ENCODE measurements at regions not wholly inside any gene's neighbourhood (a gene's known extent, or its start where the extent isn't known, plus 50 kb on each side); places are given as distances from the start of the nearest gene placed in this dataset.

- Histone ChIP-seq H3K9ac (ENCODE audit: low read length) (no peak overlapping the region), H3K4me1 (ENCODE audit: control insufficient read depth in 1 of 2, insufficient read depth in 2 of 2, low read length in 2 of 2) (peaks cover 0 to 8% of the 10 kb centered on the region in 2 experiments; a peak in 1 of 4 replicates), H3K27me3 (ENCODE audit: insufficient read depth, low read length) (no peaks in the 10 kb centered on the region), H2AFZ (ENCODE audit: low read depth, low read length, poor library complexity, severe bottlenecking) (no peak overlapping the region), H3K27ac (ENCODE audit: low read depth, low read length) (no peak overlapping the region), H3K4me3 (replicated peaks in 1 of 2; ENCODE audit: low read depth in 1 of 2, low read length in 2 of 2) (no peak overlapping the region), H4K20me1 (ENCODE audit: insufficient read depth) (no peaks in the 10 kb centered on the region), H3K9me3 (ENCODE audit: control insufficient read depth in 1 of 2, insufficient read depth in 1 of 2, low read depth in 1 of 2, low read length in 2 of 2) (no peaks in the 10 kb centered on the region), H3K36me3 (ENCODE audit: control insufficient read depth in 1 of 2, insufficient read depth in 2 of 2, low read length in 2 of 2) (no peaks in the 10 kb centered on the region), H3K79me2 (ENCODE audit: insufficient read depth, low read length) (no peaks in the 10 kb centered on the region), H3K9me2 (ENCODE audit: insufficient read depth) (no peaks in the 10 kb centered on the region), H3K4me2 (ENCODE audit: low read length) (no peak overlapping the region)
- ATAC-seq (no peak), DNase-seq (ENCODE audit: low read depth, low spot score) (no peak)
- ChIA-PET POLR2A (no interaction called here), CTCF (no interaction called here), RAD21 (ENCODE audit: low non-redundant PET in 1 of 2, low total read pairs in 2 of 2, uncharacterized antibody in 2 of 2, unreplicated experiment in 2 of 2) (no interaction called here)
- no TSS peak for BruUV-seq (replicated peaks)
- intact Hi-C loops (cut with micrococcal nuclease) = no loop called here
- TF ChIP-seq FOSL1 (IDR thresholded peaks at IDR 0.05; ENCODE audit: low read depth) (peak; percentile 6; the same call in 1 of the 2 replicates), TCF7L2 (IDR thresholded peaks at IDR 0.05; ENCODE audit: borderline replicate concordance, extremely low read depth, insufficient read depth, insufficient read length) (no peak)
These were observed 230.2 kb downstream of the MID1 start for GRCh38 chrX:10390187-10390586.

- no peak overlapping the region for H3K4me3 ChIP-seq (replicated peaks in 1 of 2; ENCODE audit: low read depth in 1 of 2, low read length in 2 of 2)
- H3K4me1 ChIP-seq (ENCODE audit: control insufficient read depth in 1 of 2, insufficient read depth in 2 of 2, low read length in 2 of 2) = no peaks in the 10 kb centered on the region
- H2AFZ ChIP-seq (ENCODE audit: low read depth, low read length, poor library complexity, severe bottlenecking) = no peak overlapping the region
- no peaks in the 10 kb centered on the region for H3K27me3 ChIP-seq (ENCODE audit: insufficient read depth, low read length)
- RAD21 ChIA-PET (ENCODE audit: low non-redundant PET in 1 of 2, low total read pairs in 2 of 2, uncharacterized antibody in 2 of 2, unreplicated experiment in 2 of 2) = no interaction called here
- ATAC-seq = no peak
- no peaks in the 10 kb centered on the region for H4K20me1 ChIP-seq (ENCODE audit: insufficient read depth)
- no peaks in the 10 kb centered on the region for H3K9me2 ChIP-seq (ENCODE audit: insufficient read depth)
- no peaks in the 10 kb centered on the region for H3K36me3 ChIP-seq (ENCODE audit: control insufficient read depth in 1 of 2, insufficient read depth in 2 of 2, low read length in 2 of 2)
- H3K4me2 ChIP-seq (ENCODE audit: low read length) = no peak overlapping the region
- H3K79me2 ChIP-seq (ENCODE audit: insufficient read depth, low read length) = no peaks in the 10 kb centered on the region
- no peak for DNase-seq (ENCODE audit: low read depth, low spot score)
- POLR2A ChIA-PET = no interaction called here
- H3K9ac ChIP-seq (ENCODE audit: low read length) = no peak overlapping the region
- intact Hi-C loops (cut with micrococcal nuclease) = no loop called here
- H3K9me3 ChIP-seq (ENCODE audit: control insufficient read depth in 1 of 2, insufficient read depth in 1 of 2, low read depth in 1 of 2, low read length in 2 of 2) = no peaks in the 10 kb centered on the region
- CTCF ChIA-PET = no interaction called here
- H3K27ac ChIP-seq (ENCODE audit: low read depth, low read length) = no peak overlapping the region
- BruUV-seq (replicated peaks) = no TSS peak
- no peak for TF ChIP-seq REST (IDR thresholded peaks at IDR 0.05; ENCODE audit: low read depth)
- TF ChIP-seq ZNF274 (IDR thresholded peaks at IDR 0.05; ENCODE audit: low read depth, low read length) = no peak
- TF ChIP-seq ELF1 (IDR thresholded peaks at IDR 0.05; ENCODE audit: borderline replicate concordance, low read depth) = no peak
- TF ChIP-seq SIN3A (IDR thresholded peaks at IDR 0.05; ENCODE audit: low read depth) = no peak
- TF ChIP-seq RAD21 (IDR thresholded peaks at IDR 0.05; ENCODE audit: low read depth) = no peak
- no peak for TF ChIP-seq EZH2 (IDR thresholded peaks at IDR 0.05)
- TF ChIP-seq ATF3 (IDR thresholded peaks at IDR 0.05) = no peak
- no peak for TF ChIP-seq SRF (IDR thresholded peaks at IDR 0.05; ENCODE audit: low read depth)
- no peak for TF ChIP-seq CTCF (IDR thresholded peaks at IDR 0.05 in 2 of 3, conservative IDR thresholded peaks at IDR 0.05 in 1 of 3; ENCODE audit: borderline replicate concordance in 1 of 3, insufficient read depth in 1 of 3, low read depth in 2 of 3, low read length in 2 of 3)
- no peak for TF ChIP-seq EZH2phosphoT487 (IDR thresholded peaks at IDR 0.05; ENCODE audit: borderline replicate concordance)
- TF ChIP-seq EGR1 (IDR thresholded peaks at IDR 0.05; ENCODE audit: low read depth) = no peak
These were observed 227.1 kb downstream of the MID1 start for GRCh38 chrX:10393241-10393640.

Measured in HCT116 (cell line).